ENCODE measurements at regions not wholly inside any gene's neighbourhood (a gene's known extent, or its start where the extent isn't known, plus 50 kb on each side); places are given as distances from the start of the nearest gene placed in this dataset.

GRCh38 chr3:74303711-74304110 lies 310.7 kb downstream of the CNTN3 start:
- ATAC-seq (replicated peaks) (no peak), DNase-seq (no peak)
- Mint-ChIP-seq H3K4me1 (ENCODE audit: low read depth in 2 of 2) (no peaks in the 10 kb centered on the region), H3K27ac (no peak overlapping the region), H3K4me3 (no peak overlapping the region), H3K36me3 (ENCODE audit: insufficient read depth) (no peaks in the 10 kb centered on the region), H3K27me3 (no peaks in the 10 kb centered on the region), H3K9me3 (peaks cover 1 to 10% of the 10 kb centered on the region in 2 donors)

- H3K27ac Mint-ChIP-seq, result no peak overlapping the region
These were observed 311.5 kb downstream of the CNTN3 start for GRCh38 chr3:74302969-74303368.

GRCh38 chr3:74302281-74302680 lies 312.2 kb downstream of the CNTN3 start:
- ATAC-seq (replicated peaks) (no peak), DNase-seq (no peak)
- no peaks in the 10 kb centered on the region for H3K4me1 Mint-ChIP-seq (ENCODE audit: low read depth in 2 of 2)
- no peak overlapping the region for H3K4me3 Mint-ChIP-seq
- H3K27me3 Mint-ChIP-seq, result no peaks in the 10 kb centered on the region
- H3K27ac Mint-ChIP-seq, result no peak overlapping the region
- no peaks in the 10 kb centered on the region for H3K36me3 Mint-ChIP-seq (ENCODE audit: insufficient read depth)
- peaks cover 2 to 16% of the 10 kb centered on the region in 2 donors for H3K9me3 Mint-ChIP-seq

More at GRCh38 chr3:74302969-74303368, 311.5 kb downstream of the CNTN3 start:
- H3K4me3 Mint-ChIP-seq, result no peak overlapping the region
- ATAC-seq (replicated peaks), result no peak
- H3K36me3 Mint-ChIP-seq (ENCODE audit: insufficient read depth), result no peaks in the 10 kb centered on the region
- H3K9me3 Mint-ChIP-seq, result peaks cover 1 to 14% of the 10 kb centered on the region in 2 donors
- no peaks in the 10 kb centered on the region for H3K4me1 Mint-ChIP-seq (ENCODE audit: low read depth in 2 of 2)
- no peaks in the 10 kb centered on the region for H3K27me3 Mint-ChIP-seq
- no peak for DNase-seq

- Mint-ChIP-seq H3K4me3 (no peak overlapping the region), H3K9me3 (peaks cover 4 to 7% of the 10 kb centered on the region in 2 donors)
These were observed 313.4 kb downstream of the CNTN3 start for GRCh38 chr3:74301056-74301455.

GRCh38 chr3:74295479-74295878 lies 319.0 kb downstream of the CNTN3 start:
- Mint-ChIP-seq H3K27me3 (no peaks in the 10 kb centered on the region), H3K9me3 (peaks cover 12% of the 10 kb centered on the region in 2 donors), H3K27ac (no peak overlapping the region), H3K36me3 (ENCODE audit: insufficient read depth) (no peaks in the 10 kb centered on the region), H3K4me3 (no peak overlapping the region), H3K4me1 (ENCODE audit: low read depth in 2 of 2) (no peaks in the 10 kb centered on the region)
- ATAC-seq (replicated peaks) (no peak), DNase-seq (no peak)

More at GRCh38 chr3:74301056-74301455, 313.4 kb downstream of the CNTN3 start:
- no peaks in the 10 kb centered on the region for H3K4me1 Mint-ChIP-seq (ENCODE audit: low read depth in 2 of 2)
- no peaks in the 10 kb centered on the region for H3K36me3 Mint-ChIP-seq (ENCODE audit: insufficient read depth)
- no peaks in the 10 kb centered on the region for H3K27me3 Mint-ChIP-seq
- no peak overlapping the region for H3K27ac Mint-ChIP-seq
- no peak for ATAC-seq (replicated peaks)
- DNase-seq, result no peak

- Mint-ChIP-seq H3K27ac (no peak overlapping the region), H3K4me1 (ENCODE audit: low read depth in 2 of 2) (no peaks in the 10 kb centered on the region), H3K36me3 (ENCODE audit: insufficient read depth) (no peaks in the 10 kb centered on the region), H3K4me3 (no peak overlapping the region), H3K27me3 (no peaks in the 10 kb centered on the region), H3K9me3 (peaks cover 9 to 13% of the 10 kb centered on the region in 2 donors)
- DNase-seq (no peak), ATAC-seq (replicated peaks) (no peak)
These were observed 325.7 kb downstream of the CNTN3 start for GRCh38 chr3:74288761-74289160.

- DNase-seq (no peak), ATAC-seq (replicated peaks) (no peak)
- no peaks in the 10 kb centered on the region for H3K4me1 Mint-ChIP-seq (ENCODE audit: low read depth in 2 of 2)
- no peaks in the 10 kb centered on the region for H3K27me3 Mint-ChIP-seq
- no peak overlapping the region for H3K4me3 Mint-ChIP-seq
- H3K27ac Mint-ChIP-seq, result no peak overlapping the region
- H3K9me3 Mint-ChIP-seq, result peaks cover 7 to 8% of the 10 kb centered on the region in 2 donors
- no peaks in the 10 kb centered on the region for H3K36me3 Mint-ChIP-seq (ENCODE audit: insufficient read depth)
These were observed 326.9 kb downstream of the CNTN3 start for GRCh38 chr3:74287557-74287956.

- H3K36me3 Mint-ChIP-seq (ENCODE audit: insufficient read depth), result no peaks in the 10 kb centered on the region
- H3K27me3 Mint-ChIP-seq, result no peaks in the 10 kb centered on the region
- H3K9me3 Mint-ChIP-seq, result peaks cover 12 to 32% of the 10 kb centered on the region in 2 donors
- no peak overlapping the region for H3K27ac Mint-ChIP-seq
- no peak for DNase-seq
- no peak for ATAC-seq (replicated peaks)
- no peaks in the 10 kb centered on the region for H3K4me1 Mint-ChIP-seq (ENCODE audit: low read depth in 2 of 2)
- H3K4me3 Mint-ChIP-seq, result no peak overlapping the region
These were observed 332.3 kb downstream of the CNTN3 start for GRCh38 chr3:74282202-74282601.

GRCh38 chr3:74281705-74282104 lies 332.8 kb downstream of the CNTN3 start:
- ATAC-seq (replicated peaks) (no peak), DNase-seq (no peak)
- Mint-ChIP-seq H3K36me3 (ENCODE audit: insufficient read depth) (no peaks in the 10 kb centered on the region), H3K4me1 (ENCODE audit: low read depth in 2 of 2) (no peaks in the 10 kb centered on the region), H3K27ac (no peak overlapping the region), H3K4me3 (no peak overlapping the region), H3K27me3 (no peaks in the 10 kb centered on the region), H3K9me3 (peaks cover 12 to 37% of the 10 kb centered on the region in 2 donors)

- peaks cover 4 to 51% of the 10 kb centered on the region in 2 donors for H3K9me3 Mint-ChIP-seq
- H3K27me3 Mint-ChIP-seq, result no peaks in the 10 kb centered on the region
- H3K36me3 Mint-ChIP-seq (ENCODE audit: insufficient read depth), result no peaks in the 10 kb centered on the region
- no peak overlapping the region for H3K27ac Mint-ChIP-seq
- H3K4me1 Mint-ChIP-seq (ENCODE audit: low read depth in 2 of 2), result no peaks in the 10 kb centered on the region
- H3K4me3 Mint-ChIP-seq, result no peak overlapping the region
- ATAC-seq (replicated peaks) (no peak), DNase-seq (no peak)
These were observed 340.7 kb downstream of the CNTN3 start for GRCh38 chr3:74273555-74274402.

- Mint-ChIP-seq H3K27me3 (no peaks in the 10 kb centered on the region), H3K27ac (no peak overlapping the region)
These were observed 341.4 kb downstream of the CNTN3 start for GRCh38 chr3:74273091-74273490.

GRCh38 chr3:74271541-74271940 lies 342.9 kb downstream of the CNTN3 start:
- Mint-ChIP-seq H3K27me3 (no peaks in the 10 kb centered on the region), H3K4me3 (no peak overlapping the region), H3K4me1 (ENCODE audit: low read depth in 2 of 2) (no peaks in the 10 kb centered on the region), H3K9me3 (peaks cover 3 to 29% of the 10 kb centered on the region in 2 donors), H3K27ac (no peak overlapping the region), H3K36me3 (ENCODE audit: insufficient read depth) (peaks cover 3% of the 10 kb centered on the region)
- DNase-seq (no peak), ATAC-seq (replicated peaks) (no peak)

More at GRCh38 chr3:74273091-74273490, 341.4 kb downstream of the CNTN3 start:
- H3K4me1 Mint-ChIP-seq (ENCODE audit: low read depth in 2 of 2), result no peaks in the 10 kb centered on the region
- H3K4me3 Mint-ChIP-seq, result no peak overlapping the region
- no peaks in the 10 kb centered on the region for H3K36me3 Mint-ChIP-seq (ENCODE audit: insufficient read depth)
- no peak for DNase-seq
- no peak for ATAC-seq (replicated peaks)
- peaks cover 2 to 45% of the 10 kb centered on the region in 2 donors for H3K9me3 Mint-ChIP-seq

GRCh38 chr3:74269689-74270088 lies 344.8 kb downstream of the CNTN3 start:
- Mint-ChIP-seq H3K27me3 (no peaks in the 10 kb centered on the region), H3K27ac (no peak overlapping the region)

GRCh38 chr3:74268753-74269152 lies 345.7 kb downstream of the CNTN3 start:
- Mint-ChIP-seq H3K9me3 (peaks cover 2 to 13% of the 10 kb centered on the region in 2 donors), H3K27me3 (no peaks in the 10 kb centered on the region), H3K27ac (no peak overlapping the region), H3K4me1 (ENCODE audit: low read depth in 2 of 2) (no peaks in the 10 kb centered on the region), H3K36me3 (ENCODE audit: insufficient read depth) (peaks cover 3% of the 10 kb centered on the region), H3K4me3 (no peak overlapping the region)
- ATAC-seq (replicated peaks), result no peak
- no peak for DNase-seq

More at GRCh38 chr3:74269689-74270088, 344.8 kb downstream of the CNTN3 start:
- Mint-ChIP-seq H3K9me3 (peaks cover 2 to 17% of the 10 kb centered on the region in 2 donors), H3K36me3 (ENCODE audit: insufficient read depth) (peaks cover 3% of the 10 kb centered on the region), H3K4me3 (no peak overlapping the region), H3K4me1 (ENCODE audit: low read depth in 2 of 2) (no peaks in the 10 kb centered on the region)
- ATAC-seq (replicated peaks), result no peak
- no peak for DNase-seq

All from effector memory CD8-positive, alpha-beta T cell (primary cell).